HuH-7.5 (cell line): ENCODE measurements at regions not wholly inside any gene's neighbourhood (a gene's known extent, or its start where the extent isn't known, plus 50 kb on each side); places are given as distances from the start of the nearest gene placed in this dataset.
"Not testable (repeated sequence)": the region's sequence is repeated elsewhere in the genome, so short reads cannot be mapped to it uniquely, and the experiment has no call there.

ENCODE experiments used
- DNase-seq: peaks from one replicate; pipeline ENCODE4 v3.0.0; 2011; ENCODE audit warnings: low spot score

DNA sequence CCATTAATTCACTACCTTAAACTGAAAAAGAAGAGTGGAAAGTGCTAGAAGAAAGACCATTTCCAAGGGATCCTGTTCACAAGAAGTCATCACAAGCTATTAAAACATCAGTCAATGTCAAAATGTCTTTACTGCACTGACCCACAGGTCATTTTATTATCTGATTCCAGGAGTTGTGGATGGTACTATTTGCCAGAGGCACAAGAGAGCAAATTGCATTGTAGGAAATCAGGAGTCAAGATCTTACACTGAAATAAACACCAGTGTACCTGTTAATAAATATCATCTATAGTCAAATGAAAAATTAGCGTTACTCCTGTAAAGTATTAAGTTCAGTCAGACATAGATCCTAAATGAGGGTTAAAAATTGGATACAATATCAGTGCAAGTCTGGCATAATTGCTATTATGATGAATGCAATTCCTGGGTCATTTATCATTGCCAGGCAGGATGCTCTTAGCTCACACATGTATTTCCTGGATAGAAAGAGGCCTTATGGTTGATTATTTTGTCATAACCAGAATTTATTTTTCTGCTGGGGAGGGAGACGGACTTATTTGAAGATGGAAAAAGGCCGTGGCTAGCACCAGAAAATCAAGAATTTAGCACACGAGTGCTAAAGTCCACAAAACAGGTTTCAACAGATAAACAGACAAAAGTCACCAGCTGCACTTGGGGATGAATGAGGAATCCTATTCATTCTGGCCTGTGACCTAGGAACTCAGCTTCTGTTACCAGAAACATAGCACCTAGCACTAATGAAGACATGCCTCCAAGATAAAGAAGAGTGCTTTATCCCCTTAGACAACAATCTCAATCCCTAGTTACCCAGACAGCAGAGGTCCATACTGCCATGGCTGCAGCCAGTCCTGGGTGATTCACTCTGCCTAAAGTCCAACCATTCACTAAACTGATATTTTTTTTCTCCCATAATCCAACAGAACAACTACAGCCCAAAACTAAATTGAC lies 683.1 kb upstream of the POM121L12 start:
- no peak for DNase-seq

DNA sequence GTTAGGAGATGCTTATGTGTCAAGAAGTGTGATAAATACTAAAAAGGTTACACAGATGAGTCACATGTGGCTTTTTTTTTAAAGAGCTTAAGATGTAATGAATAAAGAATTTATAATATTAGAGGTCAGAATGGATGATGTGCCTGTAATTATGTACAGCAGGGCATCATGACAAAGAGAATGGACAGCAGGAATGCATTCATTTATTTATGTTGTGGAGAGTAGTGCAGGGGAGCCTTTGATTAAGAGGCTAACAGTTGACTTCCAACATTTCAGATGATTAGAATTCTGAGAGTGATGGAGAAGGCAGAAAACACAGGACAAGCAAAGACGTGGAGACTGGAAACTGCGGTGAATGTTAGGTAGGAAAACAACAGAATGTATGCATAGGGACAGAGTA lies 691.4 kb upstream of the POM121L12 start:
- DNase-seq = no peak

DNA sequence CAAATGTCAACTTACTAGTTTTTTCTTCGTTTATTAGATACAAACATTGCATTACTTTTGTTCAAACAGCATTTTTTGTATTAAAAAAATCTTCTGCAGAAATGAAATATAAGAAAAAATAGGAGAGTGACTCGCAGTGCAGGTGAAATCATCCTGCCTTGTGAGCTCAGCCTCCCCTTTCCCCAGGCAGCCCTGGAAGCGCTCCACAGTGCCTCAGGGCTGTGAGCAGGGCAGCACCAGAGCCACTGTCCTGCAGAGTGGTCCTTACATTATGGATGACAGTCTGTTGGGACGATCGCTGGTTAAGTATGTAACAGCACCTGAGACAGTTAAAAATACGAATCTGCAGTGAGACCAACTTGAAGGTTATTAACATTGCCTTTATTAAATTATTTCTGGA lies 695.4 kb upstream of the POM121L12 start:
- no peak for DNase-seq

DNA sequence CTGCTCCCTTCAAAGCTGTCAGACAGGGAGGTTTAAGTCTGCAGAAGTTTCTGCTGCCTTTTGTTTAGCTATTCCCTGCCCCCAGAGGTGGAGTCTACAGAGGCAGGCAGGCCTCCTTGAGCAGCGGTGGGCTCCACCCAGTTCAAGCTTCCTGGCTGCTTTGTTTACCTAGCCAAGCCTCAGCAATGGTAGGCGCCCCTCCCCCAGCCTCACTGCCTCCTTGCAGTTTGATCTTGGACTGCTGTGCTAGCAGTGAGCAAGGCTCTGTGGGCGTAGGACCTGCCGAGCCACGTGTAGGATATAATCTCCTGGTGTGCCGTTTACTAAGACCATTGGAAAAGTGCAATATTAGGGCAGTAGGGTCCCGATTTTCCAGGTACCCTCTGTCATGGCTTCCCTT lies 707.1 kb upstream of the POM121L12 start:
- DNase-seq = not testable (repeated sequence)

DNA sequence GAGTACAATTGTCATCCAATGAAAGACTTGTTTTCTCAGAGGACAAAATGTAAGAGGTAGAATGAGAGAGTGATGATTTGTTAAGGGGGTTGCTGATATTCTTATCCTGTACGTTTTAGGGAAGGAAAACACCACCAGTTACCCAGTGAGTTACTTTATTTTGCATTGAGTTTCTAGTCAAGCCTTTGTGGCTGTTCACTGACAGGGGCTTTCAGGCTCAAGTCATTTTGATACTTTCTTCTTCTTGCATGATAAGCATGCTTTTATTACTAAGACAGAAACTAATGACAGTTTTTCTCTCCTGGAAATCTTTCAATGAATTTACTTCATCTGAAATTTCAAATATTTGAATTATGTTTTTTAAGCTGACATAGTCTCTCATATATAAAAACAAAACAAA lies 710.2 kb upstream of the POM121L12 start:
- no peak for DNase-seq

DNA sequence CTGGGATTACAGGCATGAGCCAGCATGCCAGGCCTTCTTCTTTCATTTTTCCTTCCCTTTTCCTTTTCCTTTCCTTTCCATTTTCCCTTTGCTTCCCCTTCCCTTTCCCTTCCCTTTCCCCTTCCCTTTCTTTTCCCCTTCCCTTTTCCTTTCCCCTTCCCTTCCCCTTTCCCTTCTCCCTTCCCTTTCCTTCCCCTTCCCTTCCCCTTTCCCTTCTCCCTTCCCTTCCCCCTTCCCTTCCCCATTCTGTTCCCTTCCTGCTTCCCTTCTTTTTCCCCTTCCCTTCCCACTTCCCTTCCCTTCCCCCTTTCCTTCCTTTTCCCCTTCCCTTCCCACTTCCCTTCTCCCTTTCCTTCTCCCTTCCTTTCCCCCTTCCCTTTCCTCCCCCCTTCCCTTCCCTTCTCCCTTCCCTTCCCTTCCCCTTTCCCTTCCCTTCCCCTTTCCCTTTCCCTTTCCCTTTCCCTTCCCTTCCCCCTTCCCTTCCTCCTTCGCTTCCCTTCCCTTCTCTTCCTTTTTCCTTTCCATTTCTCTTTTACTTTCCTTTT lies 712.2 kb upstream of the POM121L12 start:
- no peak for DNase-seq

DNA sequence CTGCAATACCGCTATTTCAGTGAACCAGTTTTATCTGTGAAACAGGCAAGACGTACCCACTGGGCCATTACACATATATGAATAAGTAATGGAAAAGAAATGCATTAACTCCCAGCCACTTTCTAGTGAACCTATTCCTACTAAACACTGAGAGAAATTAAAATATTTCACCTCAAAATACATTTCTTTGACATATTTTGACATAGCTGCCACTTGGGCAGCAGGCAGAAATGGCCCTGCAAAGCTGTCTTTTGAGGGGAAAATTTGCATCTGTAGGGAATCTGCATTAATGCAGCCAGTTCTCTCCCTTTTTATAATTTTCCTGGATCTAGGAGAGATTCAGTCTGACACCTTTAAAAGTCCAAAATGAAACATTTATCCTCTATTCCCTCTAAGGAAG lies 714.8 kb upstream of the POM121L12 start:
- no peak for DNase-seq

DNA sequence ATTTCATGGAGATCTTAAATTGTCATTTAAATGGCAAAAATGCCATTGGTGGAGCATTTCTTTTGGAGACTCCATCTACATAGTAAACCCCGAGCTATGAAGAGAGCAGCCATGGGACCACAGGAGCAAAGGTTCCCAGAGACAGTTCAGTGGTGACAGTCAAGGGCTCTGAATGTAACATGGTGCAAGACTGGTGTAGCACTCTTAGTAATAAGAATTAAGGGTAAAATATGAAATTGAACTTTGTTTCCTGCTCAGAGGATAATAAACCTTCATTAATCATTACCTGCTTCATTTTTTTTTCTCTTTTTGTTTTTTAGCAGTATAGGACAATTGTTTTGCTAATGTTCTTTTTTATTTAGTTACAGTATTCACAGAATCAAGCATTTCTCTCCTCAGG lies 717.5 kb upstream of the POM121L12 start:
- DNase-seq = no peak

DNA sequence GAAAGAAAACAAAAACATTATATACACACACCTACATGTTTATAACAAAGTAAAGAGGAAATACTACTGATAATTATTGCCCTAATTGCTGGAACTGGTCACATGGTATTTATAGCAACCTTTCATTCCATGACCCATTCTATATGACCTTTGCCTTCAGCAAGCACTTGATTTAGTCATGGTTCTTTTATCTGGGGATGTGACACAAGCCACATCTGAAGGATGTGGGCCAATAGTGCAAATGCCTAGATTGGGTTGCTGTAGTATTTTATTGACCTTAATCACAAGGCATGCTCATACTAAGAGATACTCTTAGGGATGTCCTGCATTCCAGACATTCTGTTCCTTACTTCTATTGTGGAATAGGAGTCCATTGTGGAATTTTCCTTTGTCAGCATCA lies 723.5 kb upstream of the POM121L12 start:
- DNase-seq = no peak

DNA sequence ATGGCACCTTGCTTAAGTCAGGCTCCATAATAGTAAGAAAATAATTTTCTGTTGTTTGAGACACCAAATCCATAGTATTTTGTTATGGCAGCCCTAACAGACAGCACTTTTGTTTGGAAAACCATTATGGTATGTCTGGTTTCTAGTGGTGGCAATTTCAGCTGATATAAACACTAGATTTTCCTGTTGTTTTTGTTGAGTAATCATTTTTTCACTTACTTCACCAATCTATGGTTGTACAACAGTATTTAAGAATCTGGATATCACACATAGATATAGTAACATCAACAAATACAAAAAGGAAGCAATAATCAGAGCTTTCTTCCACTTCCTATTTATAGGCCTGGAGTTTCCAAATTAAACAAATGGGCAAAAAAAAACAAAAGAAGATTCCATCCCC lies 725.8 kb upstream of the POM121L12 start:
- DNase-seq = no peak

DNA sequence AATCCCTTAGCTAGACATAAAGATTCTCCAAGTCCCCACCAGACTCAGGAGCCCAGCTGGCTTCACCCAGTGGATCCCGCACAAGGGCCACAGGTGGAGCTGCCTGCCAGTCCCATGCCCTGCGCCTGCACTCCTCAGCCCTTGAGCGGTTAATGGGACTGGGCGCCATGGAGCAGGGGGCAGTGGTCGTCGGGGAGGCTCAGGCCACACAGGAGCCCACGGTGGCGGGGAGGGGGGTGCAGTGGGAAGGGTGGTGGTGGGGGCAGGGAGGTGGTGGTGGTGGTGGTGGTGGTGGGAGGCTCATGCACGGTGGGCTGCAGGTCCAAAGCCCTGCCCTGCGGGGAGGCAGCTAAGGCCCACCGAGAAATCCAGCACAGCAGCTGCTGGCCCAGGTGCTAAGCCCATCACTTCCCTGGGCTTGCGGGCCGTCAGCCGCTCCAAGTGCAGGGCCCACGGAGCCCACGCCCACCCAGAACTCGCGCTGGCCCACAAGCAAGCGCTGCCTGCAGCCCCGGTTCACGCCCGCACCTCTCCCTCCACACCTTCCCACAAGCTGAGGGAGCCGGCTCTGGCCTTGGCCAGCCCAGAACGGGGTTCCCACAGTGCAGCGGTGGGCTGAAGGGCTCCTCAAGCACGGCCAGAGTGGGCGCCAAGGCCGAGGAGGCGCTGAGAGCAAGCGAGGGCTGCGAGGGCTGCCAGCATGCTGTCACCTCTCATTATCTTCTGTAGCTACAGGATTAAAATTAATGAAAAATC lies 732.5 kb upstream of the POM121L12 start:
- no peak for DNase-seq

DNA sequence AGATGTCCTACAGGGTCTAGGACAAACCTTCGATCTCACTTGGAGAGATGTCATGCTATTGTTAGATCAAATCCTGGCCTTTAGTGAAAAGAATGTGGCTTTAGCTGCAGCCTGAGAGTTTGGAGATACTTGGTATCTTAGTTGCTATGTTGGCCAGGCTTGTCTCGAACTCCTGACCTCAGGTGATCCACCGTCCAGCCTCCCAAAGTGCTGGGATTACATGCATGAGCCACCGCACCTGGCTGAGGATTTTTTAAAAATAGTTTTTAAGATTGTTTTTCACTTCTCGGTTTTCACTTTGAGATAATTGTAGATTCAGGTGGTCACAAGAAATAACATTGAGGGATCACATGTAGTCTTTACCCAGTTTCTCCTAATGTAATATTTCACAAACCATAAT lies 738.3 kb upstream of the POM121L12 start:
- DNase-seq = no peak

DNA sequence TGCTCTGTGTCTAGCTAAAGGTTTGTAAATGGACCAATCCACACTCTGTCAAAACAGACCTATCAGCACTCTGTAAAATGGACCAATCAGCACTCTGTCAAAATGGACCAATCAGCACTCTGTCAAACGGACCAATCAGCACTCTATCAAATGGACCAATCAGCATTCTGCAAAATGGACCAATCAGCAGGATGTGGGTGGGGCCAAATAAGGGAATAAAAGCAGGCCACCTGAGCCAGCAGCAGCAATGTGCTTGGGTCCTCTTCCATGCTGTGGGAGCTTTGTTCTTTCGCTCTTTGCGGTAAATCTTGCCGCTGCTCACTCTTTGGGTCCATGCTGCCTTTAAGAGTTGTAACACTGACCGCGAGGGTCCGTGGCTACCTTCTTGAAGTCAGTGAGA lies 740.5 kb upstream of the POM121L12 start:
- no peak for DNase-seq

DNA sequence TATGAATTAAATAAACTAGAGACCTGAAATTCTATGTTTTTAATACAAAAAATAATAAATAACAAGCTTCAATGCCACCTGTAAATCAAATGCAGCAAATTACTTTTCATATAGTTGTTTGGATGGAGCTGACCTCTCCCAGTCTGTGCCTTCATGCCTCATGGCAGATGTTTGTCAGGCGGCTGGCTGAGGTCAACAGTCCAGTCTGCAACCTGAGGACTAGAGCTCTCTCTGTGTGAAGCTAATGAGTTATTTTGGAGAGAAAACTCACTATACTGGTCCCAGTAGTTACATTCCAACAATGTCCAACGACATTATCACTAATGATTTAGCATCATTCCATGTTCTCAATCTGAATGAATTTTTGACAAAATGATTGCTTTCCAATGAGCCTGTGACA lies 746.2 kb upstream of the POM121L12 start:
- DNase-seq = no peak

DNA sequence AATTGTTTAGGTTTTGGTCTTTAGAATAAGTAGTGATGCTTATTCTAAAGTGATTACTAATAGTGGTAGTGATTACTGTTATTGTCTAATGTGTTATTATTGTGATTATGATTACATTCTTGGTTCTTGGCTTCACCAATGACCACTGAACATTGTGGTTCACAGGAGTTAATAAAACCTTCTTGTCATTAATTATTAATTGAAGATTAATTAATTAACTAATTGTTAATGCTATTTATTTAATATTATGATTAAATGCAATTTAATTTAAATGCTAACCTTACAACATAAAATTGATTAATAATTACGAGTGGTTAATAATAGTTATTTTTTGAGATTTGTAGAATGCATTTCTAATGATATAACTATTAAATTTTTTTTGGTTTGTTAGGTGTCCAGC lies 747.7 kb upstream of the POM121L12 start:
- no peak for DNase-seq

DNA sequence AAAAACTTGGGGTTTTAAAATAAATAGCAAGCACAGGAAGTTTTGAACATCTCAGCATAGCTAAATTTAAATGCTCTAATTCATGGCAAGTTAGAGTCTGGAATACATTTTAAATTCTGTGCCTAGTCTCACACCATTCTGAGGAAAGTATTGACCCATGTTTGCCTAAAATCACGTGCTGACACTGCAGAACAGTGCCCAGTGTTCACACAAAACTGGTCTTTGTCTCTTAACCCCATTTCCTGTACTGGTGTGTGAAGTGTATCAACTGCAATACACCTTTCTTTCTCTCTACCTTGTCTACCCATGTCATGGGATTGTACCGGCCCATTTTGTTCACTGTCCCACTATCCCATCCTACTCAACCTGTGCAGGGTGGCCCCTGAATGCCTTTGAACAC lies 749.7 kb upstream of the POM121L12 start:
- no peak for DNase-seq

DNA sequence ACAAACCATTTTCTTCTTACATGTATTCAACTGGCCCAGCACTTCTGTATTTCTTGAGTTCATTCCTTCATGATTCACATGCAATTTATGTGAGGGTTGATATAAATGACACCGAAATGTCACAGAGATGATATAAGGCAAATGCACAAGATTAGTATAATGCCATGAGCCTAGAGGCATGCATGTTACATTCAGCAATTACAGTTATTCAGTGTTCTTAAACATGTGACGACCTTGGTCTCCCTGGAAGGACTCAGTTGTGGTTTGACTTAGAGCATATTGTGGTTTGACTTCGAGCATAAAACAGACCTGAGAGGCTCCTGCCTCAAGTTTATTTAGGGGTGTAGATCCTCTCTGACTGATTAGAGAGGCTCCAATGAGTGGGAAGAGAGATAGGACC lies 752.1 kb upstream of the POM121L12 start:
- DNase-seq = no peak

DNA sequence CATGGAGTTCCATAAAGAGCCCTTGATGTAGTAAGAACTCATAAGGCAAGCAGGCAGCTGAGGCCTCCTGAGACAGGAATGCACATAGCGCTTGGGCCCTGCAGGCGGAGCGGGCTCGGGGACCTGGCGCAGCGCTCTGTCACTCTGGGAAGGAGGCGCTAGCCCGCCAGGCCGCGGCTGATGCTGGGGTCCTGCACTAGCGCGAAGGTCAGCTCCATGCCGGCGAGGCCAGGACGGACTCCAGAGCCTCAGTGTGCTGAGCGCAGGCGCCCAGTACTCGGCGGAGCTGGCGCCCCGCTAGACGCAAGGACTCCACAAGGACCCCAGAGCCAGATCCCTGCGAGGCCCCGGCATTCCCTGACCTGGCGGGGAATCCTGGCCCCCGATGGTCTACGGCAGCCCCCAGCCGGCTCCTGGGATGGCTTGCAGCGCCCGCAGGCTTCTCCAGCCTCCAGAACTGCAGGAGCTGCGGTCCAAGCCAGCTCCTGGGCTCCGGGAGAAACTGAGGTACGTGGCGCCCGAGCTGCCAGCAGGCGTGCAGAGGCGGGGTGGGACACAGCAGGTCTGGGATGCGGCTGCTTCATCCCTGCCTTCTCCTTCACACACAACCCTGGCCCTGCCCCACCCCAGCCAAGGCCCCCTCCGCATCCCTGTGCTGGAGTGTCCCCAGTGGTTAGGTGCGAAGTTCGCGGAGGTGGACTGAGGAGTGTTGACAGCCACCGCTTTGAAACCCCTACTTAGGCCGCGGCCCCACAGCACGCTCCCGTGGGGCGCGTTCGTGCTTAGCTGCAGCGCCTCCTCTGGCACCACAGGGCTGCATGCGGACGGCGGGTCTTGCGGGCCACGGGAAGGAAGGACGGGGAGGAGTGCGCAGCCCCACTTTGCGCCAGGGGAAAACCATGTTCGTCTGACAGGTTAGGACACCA lies 761.5 kb upstream of the POM121L12 start:
- DNase-seq = no peak

DNA sequence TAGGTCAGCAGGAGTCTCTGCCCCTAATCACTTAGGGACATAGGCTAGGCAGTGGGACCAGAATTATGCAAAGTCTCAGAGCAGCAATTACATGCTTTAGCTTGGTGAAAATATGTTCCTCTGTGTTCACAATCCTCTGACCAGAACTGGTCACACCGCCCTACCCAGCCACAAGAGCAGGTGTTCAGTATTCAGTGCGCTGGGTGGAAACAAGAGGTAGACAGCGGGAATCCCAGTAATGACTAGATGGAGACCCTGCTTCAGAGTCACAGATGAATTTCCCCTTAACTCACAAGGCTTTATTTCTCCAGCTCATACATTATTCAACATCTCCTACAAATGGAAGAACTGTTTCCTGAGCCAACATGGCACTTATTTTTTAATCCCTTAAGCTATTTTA lies 763.7 kb upstream of the POM121L12 start:
- no peak for DNase-seq

DNA sequence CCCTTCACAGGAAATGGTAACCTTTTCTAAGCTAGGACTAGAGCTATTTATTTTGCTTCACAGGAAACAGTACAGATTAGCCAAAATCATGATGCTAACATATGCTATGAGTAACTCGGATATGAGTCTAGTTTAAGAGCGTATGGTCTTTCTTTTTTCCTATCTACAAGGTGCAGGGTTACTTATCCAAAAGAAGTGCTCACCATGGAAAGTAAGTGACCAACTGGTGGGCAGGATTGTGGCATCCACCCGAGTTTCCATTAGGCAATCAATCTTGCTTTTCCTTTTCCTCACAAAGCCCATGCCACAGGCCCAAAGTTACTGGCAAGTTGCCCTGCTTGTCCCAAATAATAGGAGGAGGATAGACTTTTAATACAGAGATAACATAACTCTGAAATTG lies 765.1 kb upstream of the POM121L12 start:
- DNase-seq = no peak

DNA sequence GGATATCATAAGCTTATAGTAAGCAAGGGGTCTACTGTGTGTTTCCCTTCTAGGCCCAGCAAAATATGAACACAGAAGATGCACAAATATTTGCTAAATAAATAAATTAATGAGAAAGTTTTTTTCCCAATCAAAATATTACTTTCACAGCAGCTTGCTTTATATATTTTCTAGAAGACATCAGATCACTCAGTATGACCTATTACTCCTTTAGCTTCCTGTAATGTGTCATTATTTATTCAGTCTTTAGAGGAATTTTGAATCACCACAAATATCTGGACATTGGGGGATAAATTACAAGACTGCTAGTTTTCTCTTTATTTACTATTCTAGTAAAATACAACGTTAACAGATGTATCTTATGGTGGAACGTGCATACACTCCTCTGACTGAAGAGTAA lies 765.8 kb upstream of the POM121L12 start:
- no peak for DNase-seq

DNA sequence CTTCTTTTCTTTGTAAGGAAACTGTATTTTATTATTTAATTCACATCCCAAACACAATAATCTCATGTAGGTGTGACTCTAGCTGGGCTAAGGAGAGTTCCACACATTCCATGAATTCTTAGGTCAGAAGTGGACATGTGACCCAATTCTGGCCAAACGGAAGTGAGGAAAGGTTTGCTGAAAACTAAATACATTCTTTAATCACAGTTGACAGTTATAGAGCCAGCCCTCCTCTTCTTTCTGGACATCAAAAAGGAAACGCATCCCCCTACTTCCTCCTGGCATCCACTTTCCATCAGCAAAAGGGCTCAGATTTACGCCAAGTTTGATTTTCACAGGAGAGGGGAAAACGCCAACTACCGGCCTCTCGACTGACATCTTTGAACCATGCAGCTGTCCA lies 774.4 kb upstream of the POM121L12 start:
- no peak for DNase-seq
